ENCODE measurements at regions not wholly inside any gene's neighbourhood (a gene's known extent, or its start where the extent isn't known, plus 50 kb on each side); places are given as distances from the start of the nearest gene placed in this dataset.

- Histone ChIP-seq H3K4me3 (ENCODE audit: low read length) (no peak overlapping the region), H3K36me3 (ENCODE audit: insufficient read depth, low read length) (no peaks in the 10 kb centered on the region), H3K9ac (ENCODE audit: low read length) (no peak overlapping the region), H3K27me3 (ENCODE audit: insufficient read depth, low read depth, low read length) (no peaks in the 10 kb centered on the region), H3K9me3 (ENCODE audit: low read length) (no peaks in the 10 kb centered on the region), H4K20me1 (ENCODE audit: insufficient read depth) (no peaks in the 10 kb centered on the region), H3F3A (ENCODE audit: insufficient read depth, low read length, poor library complexity, severe bottlenecking) (no peaks in the 10 kb centered on the region), H3K27ac (ENCODE audit: low read length) (no peak overlapping the region), H3K4me2 (ENCODE audit: low read length) (no peak overlapping the region), H3K9me2 (ENCODE audit: insufficient read depth, low read length) (no peaks in the 10 kb centered on the region), H2AFZ (ENCODE audit: low read depth, low read length) (no peak overlapping the region), H3K79me2 (replicated peaks; ENCODE audit: insufficient read depth, low read length) (no peaks in the 10 kb centered on the region)
- TF ChIP-seq, protein P1, sequence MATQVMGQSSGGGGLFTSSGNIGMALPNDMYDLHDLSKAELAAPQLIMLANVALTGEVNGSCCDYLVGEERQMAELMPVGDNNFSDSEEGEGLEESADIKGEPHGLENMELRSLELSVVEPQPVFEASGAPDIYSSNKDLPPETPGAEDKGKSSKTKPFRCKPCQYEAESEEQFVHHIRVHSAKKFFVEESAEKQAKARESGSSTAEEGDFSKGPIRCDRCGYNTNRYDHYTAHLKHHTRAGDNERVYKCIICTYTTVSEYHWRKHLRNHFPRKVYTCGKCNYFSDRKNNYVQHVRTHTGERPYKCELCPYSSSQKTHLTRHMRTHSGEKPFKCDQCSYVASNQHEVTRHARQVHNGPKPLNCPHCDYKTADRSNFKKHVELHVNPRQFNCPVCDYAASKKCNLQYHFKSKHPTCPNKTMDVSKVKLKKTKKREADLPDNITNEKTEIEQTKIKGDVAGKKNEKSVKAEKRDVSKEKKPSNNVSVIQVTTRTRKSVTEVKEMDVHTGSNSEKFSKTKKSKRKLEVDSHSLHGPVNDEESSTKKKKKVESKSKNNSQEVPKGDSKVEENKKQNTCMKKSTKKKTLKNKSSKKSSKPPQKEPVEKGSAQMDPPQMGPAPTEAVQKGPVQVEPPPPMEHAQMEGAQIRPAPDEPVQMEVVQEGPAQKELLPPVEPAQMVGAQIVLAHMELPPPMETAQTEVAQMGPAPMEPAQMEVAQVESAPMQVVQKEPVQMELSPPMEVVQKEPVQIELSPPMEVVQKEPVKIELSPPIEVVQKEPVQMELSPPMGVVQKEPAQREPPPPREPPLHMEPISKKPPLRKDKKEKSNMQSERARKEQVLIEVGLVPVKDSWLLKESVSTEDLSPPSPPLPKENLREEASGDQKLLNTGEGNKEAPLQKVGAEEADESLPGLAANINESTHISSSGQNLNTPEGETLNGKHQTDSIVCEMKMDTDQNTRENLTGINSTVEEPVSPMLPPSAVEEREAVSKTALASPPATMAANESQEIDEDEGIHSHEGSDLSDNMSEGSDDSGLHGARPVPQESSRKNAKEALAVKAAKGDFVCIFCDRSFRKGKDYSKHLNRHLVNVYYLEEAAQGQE (IDR thresholded peaks at IDR 0.05; ENCODE audit: borderline replicate concordance): no peak
- TF ChIP-seq EP300 (conservative IDR thresholded peaks at IDR 0.05; ENCODE audit: poor library complexity, severe bottlenecking): no peak
- no peak for TF ChIP-seq RAD21 (conservative IDR thresholded peaks at IDR 0.05)
- TF ChIP-seq MXI1 (conservative IDR thresholded peaks at IDR 0.05; ENCODE audit: poor library complexity, severe bottlenecking): no peak
- no peak for TF ChIP-seq SMC3 (conservative IDR thresholded peaks at IDR 0.05; ENCODE audit: poor library complexity)
- no peak for TF ChIP-seq EZH2 (IDR thresholded peaks at IDR 0.05; ENCODE audit: borderline replicate concordance, insufficient read depth, low read length, poor library complexity, severe bottlenecking)
- TF ChIP-seq CTCF (IDR thresholded peaks at IDR 0.05; ENCODE audit: poor library complexity, severe bottlenecking): no peak
- no peak for TF ChIP-seq TAF1 (IDR thresholded peaks at IDR 0.05; ENCODE audit: low read depth)
- TF ChIP-seq POLR2AphosphoS5 (IDR thresholded peaks at IDR 0.05): no peak
These were observed 422.4 kb downstream of the CTTN start for GRCh38 chr11:70820712-70821111.

DNA sequence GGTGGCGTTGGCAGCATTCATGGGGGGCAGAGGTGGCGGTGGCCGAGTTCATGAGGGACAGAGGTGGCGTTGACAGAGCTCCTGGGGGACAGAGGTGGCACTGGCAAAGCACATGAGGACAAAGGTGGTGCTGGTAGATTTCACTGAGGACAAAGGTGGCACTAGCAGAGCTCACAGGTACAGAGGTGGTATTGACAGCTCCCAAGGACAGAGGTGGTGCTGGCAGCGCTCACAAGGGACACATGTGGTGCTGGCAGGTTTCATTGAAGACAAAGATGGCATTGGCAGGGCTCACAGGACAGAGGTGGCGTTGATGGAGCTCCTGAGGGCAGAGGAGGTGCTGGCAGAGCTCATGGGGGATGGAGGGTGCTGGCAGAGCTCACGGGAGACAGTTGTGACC, 425.4 kb downstream of the CTTN start:
- no peak overlapping the region for H3K4me2 ChIP-seq (ENCODE audit: low read length)
- no peaks in the 10 kb centered on the region for H3K9me2 ChIP-seq (ENCODE audit: insufficient read depth, low read length)
- H3K36me3 ChIP-seq (ENCODE audit: insufficient read depth, low read length): no peaks in the 10 kb centered on the region
- H4K20me1 ChIP-seq (ENCODE audit: insufficient read depth): no peaks in the 10 kb centered on the region
- H3K9me3 ChIP-seq (ENCODE audit: low read length): no peaks in the 10 kb centered on the region
- no peak overlapping the region for H2AFZ ChIP-seq (ENCODE audit: low read depth, low read length)
- TF ChIP-seq TAF1 (IDR thresholded peaks at IDR 0.05; ENCODE audit: low read depth) (no peak), MXI1 (conservative IDR thresholded peaks at IDR 0.05; ENCODE audit: poor library complexity, severe bottlenecking) (no peak), SMC3 (conservative IDR thresholded peaks at IDR 0.05; ENCODE audit: poor library complexity) (no peak), RAD21 (conservative IDR thresholded peaks at IDR 0.05) (no peak), EZH2 (IDR thresholded peaks at IDR 0.05; ENCODE audit: borderline replicate concordance, insufficient read depth, low read length, poor library complexity, severe bottlenecking) (no peak), EP300 (conservative IDR thresholded peaks at IDR 0.05; ENCODE audit: poor library complexity, severe bottlenecking) (no peak), POLR2AphosphoS5 (IDR thresholded peaks at IDR 0.05) (no peak), CTCF (IDR thresholded peaks at IDR 0.05; ENCODE audit: poor library complexity, severe bottlenecking) (no peak)
- TF ChIP-seq, protein P1 (IDR thresholded peaks at IDR 0.05; ENCODE audit: borderline replicate concordance): no peak
- no peak overlapping the region for H3K9ac ChIP-seq (ENCODE audit: low read length)
- no peaks in the 10 kb centered on the region for H3F3A ChIP-seq (ENCODE audit: insufficient read depth, low read length, poor library complexity, severe bottlenecking)
- H3K4me3 ChIP-seq (ENCODE audit: low read length): no peak overlapping the region
- no peak overlapping the region for H3K27ac ChIP-seq (ENCODE audit: low read length)
- H3K79me2 ChIP-seq (replicated peaks; ENCODE audit: insufficient read depth, low read length): no peaks in the 10 kb centered on the region
- no peaks in the 10 kb centered on the region for H3K27me3 ChIP-seq (ENCODE audit: insufficient read depth, low read depth, low read length)
